ENCODE measurements at regions not wholly inside any gene's neighbourhood (a gene's known extent, or its start where the extent isn't known, plus 50 kb on each side); places are given as distances from the start of the nearest gene placed in this dataset.
"Not testable (repeated sequence)": the region's sequence is repeated elsewhere in the genome, so short reads cannot be mapped to it uniquely, and the experiment has no call there.

GRCh38 chr7:13628239-13629001 lies 361.0 kb downstream of the ETV1 start:
- Histone ChIP-seq H3K9me3 (ENCODE audit: control insufficient read depth, insufficient read depth, low read length) (no peaks in the 10 kb centered on the region), H3K27me3 (ENCODE audit: control insufficient read depth, insufficient read depth, low read length) (no peaks in the 10 kb centered on the region), H3K36me3 (ENCODE audit: control insufficient read depth, insufficient read depth, low read length) (no peaks in the 10 kb centered on the region), H3K4me3 (ENCODE audit: low read depth, low read length) (no peak overlapping the region), H3K27ac (ENCODE audit: low read depth, low read length) (no peak overlapping the region), H3K4me1 (ENCODE audit: control insufficient read depth, insufficient read depth, low read length) (no peaks in the 10 kb centered on the region)
- DNase-seq (ENCODE audit: low read depth in 4 of 6, low spot score in 6 of 6), result no peak
- 92% methylated on average over 4 of the region's 6 CpGs for WGBS (ENCODE audit: insufficient coverage)

DNA sequence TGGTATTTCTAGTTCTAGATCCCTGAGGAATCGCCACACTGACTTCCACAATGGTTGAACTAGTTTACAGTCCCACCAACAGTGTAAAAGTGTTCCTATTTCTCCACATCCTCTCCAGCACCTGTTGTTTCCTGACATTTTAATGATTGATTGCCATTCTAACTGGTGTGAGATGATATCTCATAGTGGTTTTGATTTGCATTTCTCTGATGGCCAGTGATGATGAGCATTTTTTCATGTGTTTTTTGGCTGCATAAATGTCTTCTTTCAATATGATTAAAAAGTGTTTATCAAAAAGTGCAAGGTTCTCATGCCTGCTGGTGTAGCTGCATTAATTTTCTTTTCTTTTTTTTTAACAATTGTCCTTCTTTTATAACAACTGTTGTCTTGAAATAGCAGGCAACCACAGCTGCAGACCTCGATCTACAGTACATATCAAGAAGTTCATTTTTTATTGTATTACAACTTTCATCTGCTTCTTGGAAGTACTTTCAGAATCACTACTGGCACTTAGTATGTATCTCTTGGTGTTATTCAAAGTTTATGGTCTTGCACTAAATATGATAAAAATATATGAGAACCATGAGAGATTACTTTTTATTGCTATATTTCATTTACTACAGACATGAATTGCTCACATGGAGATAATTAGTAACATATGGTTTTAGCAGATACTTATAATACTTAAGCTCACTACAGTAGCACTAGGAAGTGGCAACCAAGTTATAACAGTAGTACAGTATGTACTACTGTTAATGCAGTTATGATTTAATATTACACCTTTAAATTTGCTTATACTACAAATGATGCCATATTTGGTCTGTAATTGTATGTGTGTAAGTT lies 358.0 kb downstream of the ETV1 start:
- H3K4me3 ChIP-seq (ENCODE audit: low read depth, low read length); DNase-seq (ENCODE audit: low read depth in 4 of 6, low spot score in 6 of 6); H3K4me1 ChIP-seq (ENCODE audit: control insufficient read depth, insufficient read depth, low read length); H3K9me3 ChIP-seq (ENCODE audit: control insufficient read depth, insufficient read depth, low read length); H3K36me3 ChIP-seq (ENCODE audit: control insufficient read depth, insufficient read depth, low read length); H3K27me3 ChIP-seq (ENCODE audit: control insufficient read depth, insufficient read depth, low read length); H3K27ac ChIP-seq (ENCODE audit: low read depth, low read length): not testable (repeated sequence)
- WGBS (ENCODE audit: insufficient coverage), result no CpG with 5 or more reads among the region's 2 CpGs

- no peak for DNase-seq (ENCODE audit: low read depth in 4 of 6, low spot score in 6 of 6)
- Histone ChIP-seq H3K36me3 (ENCODE audit: control insufficient read depth, insufficient read depth, low read length) (no peaks in the 10 kb centered on the region), H3K4me3 (ENCODE audit: low read depth, low read length) (no peak overlapping the region), H3K9me3 (ENCODE audit: control insufficient read depth, insufficient read depth, low read length) (no peaks in the 10 kb centered on the region), H3K27me3 (ENCODE audit: control insufficient read depth, insufficient read depth, low read length) (no peaks in the 10 kb centered on the region), H3K27ac (ENCODE audit: low read depth, low read length) (no peak overlapping the region), H3K4me1 (ENCODE audit: control insufficient read depth, insufficient read depth, low read length) (no peaks in the 10 kb centered on the region)
- 100% methylated on average over 1 of the region's 3 CpGs for WGBS (ENCODE audit: insufficient coverage)
These were observed 355.6 kb downstream of the ETV1 start for GRCh38 chr7:13633857-13634256.

DNA sequence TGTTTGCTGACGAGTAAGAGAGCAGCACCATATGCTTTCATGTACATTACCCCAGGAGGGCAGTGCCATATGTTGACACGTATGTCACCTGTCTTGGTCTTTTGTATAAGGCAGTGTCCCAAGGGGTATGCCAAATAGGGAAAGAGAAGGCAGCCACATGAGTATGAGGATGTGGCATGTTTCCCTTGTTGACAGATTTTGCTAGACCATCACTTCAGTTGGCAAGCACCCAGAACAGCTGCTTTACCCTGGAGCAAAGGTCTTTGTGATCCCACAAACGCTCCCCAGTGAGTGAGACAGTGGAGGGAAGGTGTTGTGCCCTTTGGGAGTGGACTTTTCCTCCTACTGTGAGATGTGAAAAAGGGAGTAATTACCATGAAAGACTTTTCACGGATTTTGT lies 350.1 kb downstream of the ETV1 start:
- H3K27ac ChIP-seq (ENCODE audit: low read depth, low read length), result no peak overlapping the region
- WGBS (ENCODE audit: insufficient coverage), result 86% methylated on average over 2 of the region's 4 CpGs
- no peak overlapping the region for H3K4me3 ChIP-seq (ENCODE audit: low read depth, low read length)
- no peaks in the 10 kb centered on the region for H3K9me3 ChIP-seq (ENCODE audit: control insufficient read depth, insufficient read depth, low read length)
- no peaks in the 10 kb centered on the region for H3K27me3 ChIP-seq (ENCODE audit: control insufficient read depth, insufficient read depth, low read length)
- no peaks in the 10 kb centered on the region for H3K36me3 ChIP-seq (ENCODE audit: control insufficient read depth, insufficient read depth, low read length)
- DNase-seq (ENCODE audit: low read depth in 4 of 6, low spot score in 6 of 6), result no peak
- H3K4me1 ChIP-seq (ENCODE audit: control insufficient read depth, insufficient read depth, low read length), result no peaks in the 10 kb centered on the region

- WGBS (ENCODE audit: insufficient coverage), result 60% methylated on average over 1 of the region's 1 CpG
- H3K27me3 ChIP-seq (ENCODE audit: control insufficient read depth, insufficient read depth, low read length), result no peaks in the 10 kb centered on the region
These were observed 347.8 kb downstream of the ETV1 start for GRCh38 chr7:13641714-13642113.

GRCh38 chr7:13651167-13651566 lies 338.3 kb downstream of the ETV1 start:
- H3K27ac ChIP-seq (ENCODE audit: low read depth, low read length), result no peak overlapping the region
- DNase-seq (ENCODE audit: low read depth in 4 of 6, low spot score in 6 of 6), result no peak
- no peaks in the 10 kb centered on the region for H3K27me3 ChIP-seq (ENCODE audit: control insufficient read depth, insufficient read depth, low read length)
- WGBS (ENCODE audit: insufficient coverage), result no CpG with 5 or more reads among the region's 1 CpG
- no peak overlapping the region for H3K4me3 ChIP-seq (ENCODE audit: low read depth, low read length)
- H3K36me3 ChIP-seq (ENCODE audit: control insufficient read depth, insufficient read depth, low read length), result no peaks in the 10 kb centered on the region
- H3K9me3 ChIP-seq (ENCODE audit: control insufficient read depth, insufficient read depth, low read length), result no peaks in the 10 kb centered on the region
- no peaks in the 10 kb centered on the region for H3K4me1 ChIP-seq (ENCODE audit: control insufficient read depth, insufficient read depth, low read length)

More at GRCh38 chr7:13641714-13642113, 347.8 kb downstream of the ETV1 start:
- H3K36me3 ChIP-seq (ENCODE audit: control insufficient read depth, insufficient read depth, low read length), result no peaks in the 10 kb centered on the region
- H3K4me1 ChIP-seq (ENCODE audit: control insufficient read depth, insufficient read depth, low read length), result no peaks in the 10 kb centered on the region
- H3K27ac ChIP-seq (ENCODE audit: low read depth, low read length), result no peak overlapping the region
- no peaks in the 10 kb centered on the region for H3K9me3 ChIP-seq (ENCODE audit: control insufficient read depth, insufficient read depth, low read length)
- peak in 2 of 6 donors; percentile 1 to 30 for DNase-seq (ENCODE audit: low read depth in 4 of 6, low spot score in 6 of 6)
- H3K4me3 ChIP-seq (ENCODE audit: low read depth, low read length), result no peak overlapping the region

DNA sequence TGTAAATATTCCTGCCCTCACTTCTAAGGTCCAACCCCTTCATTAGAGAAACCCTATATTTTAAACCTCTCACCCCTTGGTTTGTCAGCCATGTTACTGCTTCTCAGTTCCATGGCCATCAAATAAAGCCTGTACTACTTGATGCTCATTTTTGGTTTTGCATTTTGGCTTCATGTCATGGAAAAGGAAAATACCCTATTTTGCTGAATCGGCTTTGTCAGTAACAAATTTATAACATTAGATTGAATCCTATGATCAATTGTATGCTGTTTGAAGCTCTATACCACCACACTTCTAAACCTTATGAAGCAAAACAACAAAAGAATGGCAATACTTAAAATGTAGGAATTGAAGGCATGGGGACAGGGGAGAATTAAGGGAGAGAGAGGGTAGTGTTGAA lies 333.1 kb downstream of the ETV1 start:
- peaks cover 2% of the 10 kb centered on the region for H3K9me3 ChIP-seq (ENCODE audit: control insufficient read depth, insufficient read depth, low read length)
- H3K27me3 ChIP-seq (ENCODE audit: control insufficient read depth, insufficient read depth, low read length), result no peaks in the 10 kb centered on the region
- WGBS (ENCODE audit: insufficient coverage), result no CpG with 5 or more reads among the region's 1 CpG
- no peak overlapping the region for H3K4me3 ChIP-seq (ENCODE audit: low read depth, low read length)
- H3K4me1 ChIP-seq (ENCODE audit: control insufficient read depth, insufficient read depth, low read length), result no peaks in the 10 kb centered on the region
- no peak overlapping the region for H3K27ac ChIP-seq (ENCODE audit: low read depth, low read length)
- DNase-seq (ENCODE audit: low read depth in 4 of 6, low spot score in 6 of 6), result no peak
- H3K36me3 ChIP-seq (ENCODE audit: control insufficient read depth, insufficient read depth, low read length), result no peaks in the 10 kb centered on the region

GRCh38 chr7:13673290-13673689 lies 316.2 kb downstream of the ETV1 start:
- Histone ChIP-seq H3K4me1 (ENCODE audit: control insufficient read depth, insufficient read depth, low read length) (no peaks in the 10 kb centered on the region), H3K27ac (ENCODE audit: low read depth, low read length) (no peak overlapping the region), H3K4me3 (ENCODE audit: low read depth, low read length) (no peak overlapping the region), H3K9me3 (ENCODE audit: control insufficient read depth, insufficient read depth, low read length) (peaks cover 1% of the 10 kb centered on the region), H3K27me3 (ENCODE audit: control insufficient read depth, insufficient read depth, low read length) (no peaks in the 10 kb centered on the region), H3K36me3 (ENCODE audit: control insufficient read depth, insufficient read depth, low read length) (no peaks in the 10 kb centered on the region)
- DNase-seq (ENCODE audit: low read depth in 4 of 6, low spot score in 6 of 6), result no peak
- WGBS (ENCODE audit: insufficient coverage), result 88% methylated on average over 6 of the region's 6 CpGs

GRCh38 chr7:13682626-13683025 lies 306.8 kb downstream of the ETV1 start:
- Histone ChIP-seq H3K4me3 (ENCODE audit: low read depth, low read length) (no peak overlapping the region), H3K9me3 (ENCODE audit: control insufficient read depth, insufficient read depth, low read length) (no peaks in the 10 kb centered on the region), H3K4me1 (ENCODE audit: control insufficient read depth, insufficient read depth, low read length) (no peaks in the 10 kb centered on the region), H3K36me3 (ENCODE audit: control insufficient read depth, insufficient read depth, low read length) (no peaks in the 10 kb centered on the region), H3K27ac (ENCODE audit: low read depth, low read length) (no peak overlapping the region), H3K27me3 (ENCODE audit: control insufficient read depth, insufficient read depth, low read length) (no peaks in the 10 kb centered on the region)
- WGBS (ENCODE audit: insufficient coverage), result no CpG with 5 or more reads among the region's 1 CpG
- DNase-seq (ENCODE audit: low read depth in 4 of 6, low spot score in 6 of 6), result no peak

DNA sequence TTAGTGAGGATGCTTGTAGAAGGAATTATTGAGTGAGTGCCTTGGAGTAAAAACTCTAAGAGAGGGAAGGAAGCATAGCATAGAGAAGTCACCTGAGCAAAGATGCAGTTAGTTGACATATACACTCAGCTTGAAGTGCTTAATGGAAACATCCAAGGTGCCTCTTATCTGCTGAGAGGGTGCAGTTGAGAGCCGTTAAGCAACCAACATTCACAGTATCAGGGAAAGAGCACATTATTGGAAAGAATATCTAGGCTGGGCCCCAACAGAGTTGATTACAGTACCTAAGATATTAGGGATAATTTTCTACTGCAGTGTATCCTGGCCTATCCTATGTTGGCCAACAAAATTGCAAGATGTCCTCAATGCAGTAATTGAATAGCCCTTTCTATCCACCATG lies 302.0 kb downstream of the ETV1 start:
- Histone ChIP-seq H3K27me3 (ENCODE audit: control insufficient read depth, insufficient read depth, low read length) (no peaks in the 10 kb centered on the region), H3K4me1 (ENCODE audit: control insufficient read depth, insufficient read depth, low read length) (no peaks in the 10 kb centered on the region), H3K4me3 (ENCODE audit: low read depth, low read length) (no peak overlapping the region), H3K27ac (ENCODE audit: low read depth, low read length) (no peak overlapping the region), H3K36me3 (ENCODE audit: control insufficient read depth, insufficient read depth, low read length) (no peaks in the 10 kb centered on the region), H3K9me3 (ENCODE audit: control insufficient read depth, insufficient read depth, low read length) (no peaks in the 10 kb centered on the region)
- no CpG with 5 or more reads among the region's 1 CpG for whole genome bisulfite sequencing (ENCODE audit: insufficient coverage)
- DNase-seq (ENCODE audit: low read depth in 4 of 6, low spot score in 6 of 6), result no peak
